ENCODE measurements at regions not wholly inside any gene's neighbourhood (a gene's known extent, or its start where the extent isn't known, plus 50 kb on each side); places are given as distances from the start of the nearest gene placed in this dataset.
A peak's percentile ranks its signal among the peaks of the same experiment; 100 is the strongest.

DNA sequence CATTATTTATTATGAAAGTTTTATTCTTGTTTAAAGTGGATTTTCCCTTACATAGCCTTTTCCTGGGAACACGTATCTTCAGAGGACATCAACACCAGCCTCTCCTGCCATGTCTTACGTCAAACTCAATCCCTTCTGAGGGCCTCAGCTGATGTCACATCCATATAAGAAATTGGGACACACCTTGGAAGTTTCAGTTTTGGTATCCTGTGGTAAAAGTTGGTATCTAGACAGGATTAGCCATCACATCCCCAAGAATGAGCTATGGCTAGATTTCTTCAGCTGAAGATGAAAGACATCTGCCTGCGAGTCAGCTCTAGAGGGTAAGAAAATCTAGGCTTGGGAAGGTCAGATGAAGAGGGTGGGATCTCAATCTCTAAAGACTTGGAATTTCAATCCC, 75.8 kb upstream of the ZNF516 start:
- DNase-seq, result no peak

DNA sequence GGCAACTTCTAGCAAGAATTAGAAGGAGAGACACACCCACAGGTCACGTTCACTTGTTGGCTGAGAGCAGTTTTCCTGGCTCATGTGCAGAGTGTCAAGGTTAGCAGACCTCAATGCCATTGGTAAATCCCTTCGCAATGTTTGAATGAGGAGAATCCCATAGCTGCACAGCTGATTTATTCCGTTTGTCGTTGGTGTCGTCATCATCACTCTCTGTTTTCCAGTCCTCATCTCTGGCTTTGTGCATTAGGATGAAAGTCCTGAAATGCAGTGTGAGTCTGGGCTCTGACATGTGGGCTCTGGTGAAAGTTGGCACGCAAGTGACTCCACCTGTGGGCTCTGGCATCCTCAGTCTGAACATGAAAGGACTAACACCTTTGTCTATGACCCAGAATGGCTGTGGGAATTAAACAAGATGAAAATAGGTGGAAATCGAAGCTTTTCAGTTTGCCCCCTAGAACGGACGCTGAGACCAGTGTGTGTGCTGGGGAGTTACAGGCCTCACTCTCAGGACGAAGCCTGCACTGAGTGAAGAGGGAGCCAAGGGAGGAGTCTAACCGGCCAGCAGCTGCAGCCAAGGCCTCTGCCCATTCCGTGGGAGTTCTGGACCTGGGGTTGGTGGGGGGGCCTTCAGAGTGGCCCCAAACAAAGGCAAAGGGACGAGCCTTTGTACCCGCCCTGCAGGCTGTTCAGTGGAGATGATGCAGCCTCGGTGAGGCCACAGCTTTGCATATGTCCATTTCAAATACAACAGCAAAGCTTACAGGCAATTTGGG, 74.8 kb upstream of the ZNF516 start:
- no peak for DNase-seq

DNA sequence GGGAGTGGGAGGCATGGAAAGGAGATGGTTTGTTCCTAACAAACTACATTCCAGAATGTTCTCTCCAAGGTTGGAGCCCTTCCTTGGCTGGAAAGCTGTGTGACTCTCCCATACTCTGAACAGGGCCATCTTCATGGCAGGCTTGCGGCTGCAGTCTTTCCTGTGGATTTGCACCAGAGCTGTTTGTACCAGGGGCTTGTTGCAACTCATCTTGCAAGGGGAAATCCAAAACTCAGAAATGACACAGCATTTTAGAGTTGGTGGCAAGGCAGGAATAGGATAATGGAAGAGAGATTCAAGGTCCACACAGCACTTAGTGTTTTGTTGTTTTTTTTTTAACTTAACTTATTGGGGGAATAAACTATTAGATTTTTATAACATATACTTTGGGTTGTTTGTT, 73.7 kb upstream of the ZNF516 start:
- DNase-seq, result no peak

DNA sequence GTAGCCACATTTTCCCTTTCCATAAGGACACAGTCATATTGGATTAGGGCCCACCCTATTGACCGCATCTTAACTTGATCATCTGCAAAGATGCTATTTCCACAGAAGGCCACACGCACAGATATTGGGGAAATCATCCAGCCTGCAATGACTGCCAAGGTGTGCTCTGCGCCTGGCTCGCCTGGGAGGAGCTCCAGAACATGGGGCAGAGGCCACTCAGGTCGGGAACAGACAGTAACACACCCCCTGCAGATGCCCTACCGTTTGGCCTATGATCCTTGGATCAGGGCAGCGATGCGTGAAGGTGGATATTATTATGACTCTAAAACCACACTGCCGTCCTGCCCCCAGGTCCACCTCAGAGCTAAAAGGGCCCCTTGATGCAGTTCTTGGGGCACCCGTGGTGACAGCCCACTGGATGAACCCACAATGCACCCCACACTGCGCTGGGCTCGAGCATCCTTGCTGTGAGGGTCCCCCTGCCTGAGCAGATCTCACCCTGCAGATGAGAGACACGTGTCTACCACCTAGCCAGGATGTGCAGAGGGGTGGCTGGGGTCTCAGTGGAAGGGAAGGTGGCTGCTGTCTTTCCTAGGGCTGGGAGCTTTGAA, 72.9 kb upstream of the ZNF516 start:
- no peak for DNase-seq

DNA sequence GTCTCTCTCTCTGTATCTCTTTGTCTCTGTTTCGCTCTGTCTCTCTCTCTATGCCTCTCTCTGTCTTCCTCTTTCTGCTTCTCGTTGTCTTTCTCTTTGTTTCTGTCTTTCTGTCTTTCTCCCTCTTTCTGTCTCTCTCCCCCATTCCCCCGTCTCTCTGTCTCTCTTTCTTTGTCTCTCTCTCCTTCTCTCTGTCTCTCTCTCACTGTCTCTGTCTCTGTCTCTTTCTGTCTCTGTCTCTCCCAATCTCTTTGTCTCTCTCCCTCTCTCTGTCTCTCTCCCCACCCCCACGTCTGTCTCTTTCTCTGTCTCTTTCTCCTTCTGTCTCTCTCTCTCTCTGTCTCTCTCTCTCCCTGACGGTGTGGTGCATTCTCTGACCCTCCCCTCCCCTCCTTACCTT, 71.9 kb upstream of the ZNF516 start:
- DNase-seq, result no peak

DNA sequence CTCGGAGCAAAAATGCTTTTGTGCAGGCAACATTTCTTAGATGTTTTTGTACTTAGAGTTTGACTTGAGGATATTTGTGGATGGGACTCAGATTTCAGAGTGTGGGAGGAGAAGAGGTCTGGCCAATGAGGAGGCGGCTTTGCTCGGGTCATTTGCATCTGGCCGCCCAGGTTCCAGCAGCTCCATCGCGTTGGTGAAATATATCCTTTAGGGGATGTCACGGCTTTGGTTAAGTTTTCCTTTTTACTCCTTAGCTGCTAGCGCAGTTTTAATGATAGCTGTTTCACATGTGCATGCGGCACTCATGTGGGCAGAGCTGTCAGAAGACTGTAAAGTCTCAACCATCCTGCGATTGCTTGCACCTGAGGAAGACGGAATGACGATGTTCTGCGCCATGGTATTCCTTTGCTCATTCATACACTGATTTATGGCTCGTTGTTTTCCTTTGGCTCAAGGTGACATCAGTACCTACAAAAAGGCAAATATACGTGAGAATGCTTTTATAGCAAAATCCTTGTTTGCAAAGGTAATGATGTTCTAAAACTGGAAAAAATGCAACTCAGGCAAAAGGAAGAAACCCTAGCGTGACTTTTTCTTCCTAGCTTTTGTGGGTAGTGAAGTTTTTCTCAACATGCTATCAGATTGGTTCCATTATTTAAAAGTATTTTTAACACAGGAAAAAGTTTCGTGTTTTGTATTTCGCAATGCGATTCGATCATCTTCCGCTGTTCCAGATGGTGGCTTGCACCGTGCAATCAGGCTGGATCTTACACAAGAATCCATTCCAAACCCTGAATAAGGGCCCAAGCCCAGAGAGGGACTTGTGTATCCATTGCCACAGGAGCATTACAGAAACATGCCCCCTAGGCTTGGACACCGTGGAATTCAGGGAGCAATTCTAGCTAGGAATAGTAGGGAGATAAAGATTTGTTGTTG, 70.5 kb upstream of the ZNF516 start:
- peak in 5 of 14 donors; percentile 7 to 32 (median 14) for DNase-seq

DNA sequence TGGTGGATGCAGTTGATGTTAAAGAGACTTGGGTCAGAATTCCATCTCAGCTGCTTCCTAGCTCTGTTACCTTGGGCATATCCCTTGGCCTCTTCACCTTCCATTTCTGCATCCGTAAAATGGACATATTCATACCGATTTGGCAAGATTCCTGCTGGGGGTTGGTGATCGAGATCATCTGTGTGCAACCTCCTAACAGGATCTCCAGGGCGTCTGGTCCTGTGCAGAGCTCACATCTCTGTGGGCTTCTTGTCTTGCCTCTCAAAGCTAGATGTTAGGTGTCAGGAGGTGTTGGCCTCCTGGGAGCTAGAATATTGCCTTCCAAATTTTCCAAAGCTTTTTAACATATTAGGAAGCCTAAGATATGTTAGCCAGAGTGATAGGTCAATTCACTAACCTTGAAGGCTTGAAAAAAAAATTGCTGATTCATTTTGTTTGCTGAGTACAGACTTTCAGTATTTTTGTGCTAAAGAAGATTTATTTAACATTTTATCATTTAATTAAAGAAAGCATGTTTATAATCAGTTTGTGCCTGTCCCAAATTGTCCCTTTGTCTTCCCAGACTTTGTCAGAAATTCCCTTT, 69.7 kb upstream of the ZNF516 start:
- DNase-seq, result no peak

DNA sequence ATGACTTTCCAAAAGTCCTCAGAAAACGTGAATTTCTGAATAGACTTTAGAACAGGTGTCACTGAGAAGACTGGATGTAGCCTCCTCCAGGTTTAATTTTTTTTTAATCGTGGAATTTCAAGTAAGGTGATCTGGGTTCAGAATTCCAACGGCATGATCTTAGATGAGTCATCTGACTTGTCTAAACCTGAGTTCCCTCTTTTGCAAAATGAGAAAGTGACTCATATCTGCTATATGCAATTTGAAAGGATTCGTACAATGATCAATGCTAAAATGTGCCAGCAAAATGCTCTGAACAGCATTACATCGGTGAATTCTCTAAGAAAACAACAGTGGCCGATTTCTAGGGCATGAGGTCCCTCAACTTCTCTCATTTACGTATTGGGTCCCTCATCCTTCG, 69.1 kb upstream of the ZNF516 start:
- DNase-seq, result no peak

DNA sequence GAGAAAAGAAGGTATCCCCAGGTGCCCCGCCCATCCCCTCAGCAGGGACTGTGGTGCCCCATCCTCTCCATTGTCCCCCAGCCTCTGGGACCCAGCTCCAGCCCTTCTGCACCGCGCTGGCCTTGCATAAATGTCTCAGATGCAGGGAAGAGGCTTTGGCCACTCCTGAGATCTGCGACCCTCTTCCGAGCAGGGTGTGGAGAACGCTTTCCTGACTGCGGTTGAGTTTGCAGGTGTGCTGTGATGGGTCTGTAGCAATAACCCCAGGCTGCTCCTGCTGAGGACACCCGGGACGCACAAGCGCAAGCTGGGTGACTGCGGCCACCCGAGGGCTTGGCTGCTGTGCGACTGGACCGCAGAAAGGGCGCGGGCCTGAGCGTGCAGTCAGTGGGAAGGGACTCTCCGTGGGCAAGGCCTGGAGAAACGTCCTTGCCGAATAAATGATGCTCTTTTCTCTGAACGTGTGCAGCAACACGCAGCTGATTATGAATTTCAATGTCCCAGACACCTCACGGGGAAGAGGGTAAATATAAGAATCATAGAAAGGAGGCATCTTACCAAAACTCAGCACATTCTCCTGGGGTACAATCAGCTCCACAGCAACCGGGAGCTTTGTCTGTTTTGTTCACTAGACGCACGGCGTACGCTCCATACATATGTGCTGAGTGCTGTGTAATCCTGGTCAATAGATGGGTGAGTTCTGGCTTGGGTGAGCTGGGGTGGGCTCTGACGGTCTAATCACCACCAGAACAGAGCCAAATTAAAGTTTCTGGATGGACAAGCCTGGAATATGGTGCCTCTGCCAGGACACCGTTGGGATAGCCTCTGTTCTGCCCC, 67.5 kb upstream of the ZNF516 start:
- DNase-seq, result no peak

DNA sequence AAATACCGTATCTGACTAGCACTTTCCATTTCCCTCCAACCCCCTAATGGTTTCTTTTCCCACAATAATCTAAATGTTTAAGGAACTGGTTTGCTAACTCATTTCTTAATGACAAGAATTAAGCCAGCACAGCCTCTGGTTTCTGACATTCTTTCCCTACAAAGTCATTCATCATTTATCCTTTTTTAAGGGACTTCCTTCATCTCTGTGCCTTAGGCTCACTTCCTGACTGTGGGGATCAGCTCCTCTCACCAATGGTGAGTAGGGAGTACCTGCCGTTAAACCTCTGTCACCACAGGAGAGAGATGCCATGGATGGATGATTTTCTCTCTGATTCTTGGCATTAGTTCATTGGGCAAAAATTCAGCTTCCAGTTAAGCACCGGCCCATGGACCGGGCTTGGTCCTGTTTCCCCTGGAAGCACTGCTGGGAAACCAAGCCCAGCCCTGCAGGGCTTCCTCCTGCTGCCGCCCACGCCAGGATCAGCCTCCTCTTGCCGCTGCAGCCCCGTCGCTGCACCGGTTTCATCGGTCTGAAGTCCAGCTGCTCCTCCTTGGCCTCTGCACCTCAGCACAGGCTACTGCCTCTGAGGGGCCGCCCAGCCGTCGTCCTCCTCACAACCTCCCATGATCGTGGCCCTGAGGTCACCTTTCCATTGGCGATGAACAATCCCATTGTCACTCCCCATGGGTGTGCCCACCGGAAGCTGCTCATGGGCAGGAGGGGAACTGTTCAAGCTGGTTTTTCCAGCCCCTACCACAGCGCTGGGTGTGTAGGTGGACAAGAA, 64.0 kb upstream of the ZNF516 start:
- DNase-seq, result no peak

DNA sequence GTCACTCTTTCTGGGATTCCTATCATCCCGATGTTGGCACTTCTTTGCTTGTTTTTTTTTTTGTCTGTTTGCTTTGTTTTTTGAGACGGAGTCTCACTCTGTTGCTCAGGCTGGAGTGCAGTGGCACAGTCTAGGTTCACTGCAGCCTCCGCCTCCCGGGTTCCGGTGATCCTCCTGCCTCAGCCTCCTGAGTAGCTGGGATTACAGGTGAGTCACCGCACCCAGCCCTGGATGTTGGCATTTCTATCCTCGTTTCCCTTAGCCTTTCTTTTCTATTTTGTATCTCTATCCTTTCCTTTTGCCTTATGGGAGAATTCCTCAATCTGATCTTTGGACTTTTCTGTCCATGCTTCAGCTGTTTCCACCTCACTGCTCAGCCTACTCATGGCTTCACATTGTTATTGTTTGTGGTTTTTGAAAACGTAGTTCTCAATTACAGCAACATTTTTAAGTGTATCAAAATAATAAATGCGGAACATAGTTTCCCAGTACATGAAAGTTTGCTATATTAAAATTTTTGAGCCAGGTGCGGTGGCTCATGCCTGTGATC, 62.1 kb upstream of the ZNF516 start:
- DNase-seq, result no peak

DNA sequence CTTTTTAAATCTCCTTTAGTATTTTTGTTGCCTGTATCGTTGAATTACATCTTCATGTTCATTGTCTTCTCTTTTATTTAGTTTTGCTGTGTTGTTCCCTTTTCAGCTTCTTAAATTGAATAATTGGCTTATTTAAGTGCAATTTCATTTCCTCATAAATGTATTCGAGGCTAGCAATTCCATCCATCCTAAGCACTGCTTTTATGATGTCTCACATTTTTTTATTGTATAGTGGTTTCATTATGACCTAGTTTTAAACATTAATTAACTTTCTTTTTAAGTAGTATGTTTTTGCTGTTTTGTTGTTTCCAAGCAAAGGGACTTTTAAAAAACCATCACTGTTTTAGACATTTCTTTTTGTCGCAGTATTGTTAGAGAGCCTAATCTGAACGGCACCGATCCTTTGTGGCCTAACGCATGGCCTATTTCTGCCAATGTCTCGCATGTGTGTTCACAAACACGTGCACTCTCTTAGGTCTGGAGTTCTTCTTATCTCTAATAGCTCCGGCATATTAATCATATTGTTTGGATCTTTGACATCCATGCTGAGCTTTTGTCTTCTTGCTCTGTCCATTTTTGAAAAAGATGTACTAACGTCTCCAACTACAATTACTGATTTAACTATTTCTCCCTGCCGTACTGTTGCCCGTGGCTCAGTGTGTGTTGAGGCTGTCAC, 59.6 kb upstream of the ZNF516 start:
- DNase-seq, result no peak

DNA sequence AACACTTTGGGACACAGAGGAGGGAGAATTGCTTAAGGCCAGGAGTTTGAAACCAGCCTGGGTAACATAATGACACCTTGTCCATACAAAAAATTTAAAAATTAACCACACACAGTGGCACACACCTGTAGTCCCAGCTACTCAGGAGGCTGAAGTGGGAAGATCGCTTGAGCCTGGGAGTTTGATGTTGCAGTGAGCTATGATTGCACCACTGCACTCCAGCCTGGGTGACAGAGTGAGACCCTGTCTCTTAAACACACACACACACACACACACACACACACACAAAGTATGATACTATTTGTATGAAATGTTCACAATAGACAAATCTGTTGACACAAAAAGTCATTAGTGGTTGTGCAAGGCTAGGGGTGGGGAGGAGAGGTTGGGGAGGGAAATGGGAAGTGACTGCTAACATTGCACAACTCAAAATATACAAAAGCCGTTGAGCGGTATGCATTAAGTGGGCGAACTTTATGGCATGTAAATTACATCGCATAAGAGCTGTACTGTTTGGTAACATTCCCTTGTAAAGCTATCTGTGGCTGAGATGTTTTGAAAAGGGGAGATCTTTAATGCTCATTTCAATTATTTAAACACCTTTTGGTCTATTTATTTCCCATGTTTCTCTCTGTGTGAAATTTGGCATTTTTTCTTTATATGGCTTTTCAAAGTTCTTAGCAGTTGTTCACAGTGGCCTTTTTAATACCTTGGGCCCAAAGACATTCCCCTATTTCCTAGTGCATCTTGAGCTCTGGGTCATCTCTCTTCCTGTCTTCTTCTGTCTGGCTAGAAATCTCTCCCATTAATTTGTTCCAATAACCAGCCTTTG, 58.9 kb upstream of the ZNF516 start:
- DNase-seq, result no peak

DNA sequence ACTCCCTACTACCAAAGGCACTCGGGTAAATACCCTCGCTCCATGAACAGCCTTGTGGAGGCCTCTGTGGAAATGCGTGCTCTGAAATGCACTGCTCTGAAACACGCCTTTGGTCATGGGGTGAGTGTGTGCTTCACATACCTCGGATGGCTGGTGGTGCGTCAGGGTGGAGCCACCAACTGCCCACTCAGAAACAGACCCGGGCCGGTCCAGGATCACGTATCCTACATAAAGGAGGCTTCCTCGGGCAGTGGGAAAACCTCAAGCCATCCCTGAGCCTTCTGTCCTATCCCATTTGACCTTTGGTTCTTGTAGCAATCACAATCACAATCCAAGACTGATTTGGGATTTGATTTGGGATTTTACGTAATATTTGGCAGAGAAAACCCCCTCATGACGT, 53.5 kb upstream of the ZNF516 start:
- no peak for DNase-seq

DNA sequence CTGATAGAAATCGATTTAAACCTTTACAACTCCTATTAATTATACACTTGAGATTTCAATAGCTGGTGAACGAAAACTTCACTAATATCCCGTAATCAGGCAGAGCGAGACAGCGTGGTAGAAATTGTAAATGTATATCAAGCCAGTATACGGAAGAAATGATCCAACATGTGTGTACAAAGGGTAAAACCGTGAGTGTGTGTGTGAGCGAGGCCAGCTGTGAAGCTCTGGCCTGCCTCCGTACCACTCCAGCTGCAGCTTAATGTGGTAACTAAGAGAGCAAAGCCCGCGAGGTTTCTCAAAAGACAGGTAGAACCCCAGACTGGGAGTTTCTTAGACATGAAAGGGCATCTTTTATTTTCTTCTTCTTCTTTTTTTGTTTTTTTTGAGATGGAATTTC, 52.3 kb upstream of the ZNF516 start:
- DNase-seq, result no peak

DNA sequence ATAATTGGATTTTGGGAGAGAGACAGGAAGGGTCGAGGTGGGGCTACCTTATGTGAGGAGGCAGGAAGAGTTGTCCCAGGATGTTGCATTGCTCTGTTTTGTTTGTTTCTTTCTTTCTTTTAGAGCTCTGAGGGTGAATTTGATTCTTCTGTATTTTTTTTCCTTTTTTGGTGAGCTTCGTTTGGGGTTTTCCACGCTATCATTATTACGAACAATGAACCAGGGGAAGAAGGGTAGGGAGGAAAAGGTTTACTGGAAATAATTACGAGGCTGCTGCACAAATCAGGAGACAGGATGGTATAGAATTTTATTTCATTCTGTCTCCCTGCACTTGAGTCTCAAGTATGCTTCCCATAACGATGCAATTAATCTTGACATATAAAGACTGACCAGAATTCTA, 51.4 kb upstream of the ZNF516 start:
- DNase-seq, result no peak

DNA sequence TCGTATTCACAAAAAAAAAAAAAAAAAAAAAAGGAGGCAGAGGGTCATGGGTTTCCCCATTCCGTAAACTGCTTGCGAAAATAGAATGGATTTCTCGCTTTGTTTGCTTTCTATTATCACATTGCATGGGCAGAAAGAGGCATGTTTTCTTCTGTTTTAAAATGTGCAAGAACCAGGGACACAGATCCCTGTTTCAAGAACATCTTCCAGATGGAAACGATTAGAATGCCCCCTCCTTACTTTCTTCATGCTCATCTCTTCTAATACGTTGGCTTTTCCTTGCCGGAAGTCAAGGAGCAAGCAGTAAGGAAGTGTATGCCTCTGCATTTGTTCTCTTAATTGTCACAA, 51.0 kb upstream of the ZNF516 start:
- DNase-seq, result no peak

DNA sequence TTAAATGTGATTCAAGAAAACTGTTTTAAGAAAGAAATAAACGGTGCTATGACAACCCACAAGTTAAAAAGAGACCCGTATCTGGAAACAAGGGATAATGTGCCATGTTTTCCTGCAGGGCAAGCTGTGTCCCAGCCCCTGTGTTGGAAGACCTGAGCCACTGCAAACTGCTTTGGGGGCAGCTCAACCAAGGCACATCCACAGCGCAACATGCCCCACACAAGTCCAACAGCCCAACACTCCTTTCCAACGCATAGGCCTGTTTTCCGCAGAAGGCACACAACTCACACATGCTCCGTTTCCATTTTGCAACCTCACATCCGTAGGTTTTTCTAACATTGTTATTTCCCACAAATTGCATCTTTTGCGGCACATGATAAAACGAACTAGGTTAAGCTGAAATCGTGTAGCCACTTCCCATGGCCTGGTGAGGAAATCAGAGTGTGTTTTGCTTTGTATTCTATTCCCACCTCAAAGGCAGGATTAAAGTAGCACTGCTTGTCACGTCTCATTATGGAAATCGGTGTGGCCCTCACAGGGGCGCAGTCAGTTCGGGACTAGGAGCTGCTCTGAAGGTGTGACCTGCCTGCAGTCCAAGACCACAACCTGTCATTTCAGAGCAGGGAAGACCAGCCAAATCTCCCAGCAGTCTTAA, 50.5 kb upstream of the ZNF516 start:
- DNase-seq, result no peak
